B cell (primary cell): ENCODE measurements at regions not wholly inside any gene's neighbourhood (a gene's known extent, or its start where the extent isn't known, plus 50 kb on each side); places are given as distances from the start of the nearest gene placed in this dataset.

Experiments used
- ATAC-seq: fragments of 200-7000 bp; cut with Tn5 transposase; one replicate; pipeline ENCODE4 v1.10.0; 2021; ENCODE audit warnings: low read depth, mild to moderate bottlenecking, moderate number of reproducible peaks, moderate library complexity
- CTCF ChIA-PET: fragments of 350-600 bp; sonication (Branson Sonifier 250); formaldehyde crosslinking; loops from one replicate; lab custom pipeline; 2021; ENCODE audit warnings: antibody characterized with exemption, inconsistent platforms; lab: Charles Lee
- POLR2A ChIA-PET: fragments of 350-600 bp; sonication (Branson Sonifier 250); formaldehyde crosslinking; loops from one replicate; lab custom pipeline; 2021; ENCODE audit warnings: antibody characterized with exemption; lab: Charles Lee
- DNase-seq: peaks from one replicate; pipeline ENCODE4 v3.0.0; 2013
- H2AFZ ChIP-seq: 2 replicates; pipeline ENCODE4 v1.6.1; 2012; ENCODE audit warnings: mild to moderate bottlenecking, low read depth, low read length; ENCODE audit not compliant: insufficient read depth, poor library complexity, severe bottlenecking
- H3K27ac ChIP-seq, 2 donors: 1 replicate in 1 of 2; 2 replicates in 1 of 2; pipeline ENCODE4 v1.5.1; 2012 to 2013; ENCODE audit warnings: low read length in 2 of 2, mild to moderate bottlenecking in 2 of 2, moderate library complexity in 1 of 2
- H3K27me3 ChIP-seq, 4 experiments: fragments of 200-600 bp in 1 of 4; sonication (generic) in 1 of 4; replicated peaks in 1 of 4; 1 replicate in 2 of 4; 2 replicates in 2 of 4; pipeline versions ENCODE4 v1.6.1 to v1.7.0; 2013 to 2016; ENCODE audit warnings: low read length in 3 of 4, mild to moderate bottlenecking in 2 of 4, mixed read lengths in 1 of 4, moderate library complexity in 1 of 4; ENCODE audit not compliant: insufficient read depth in 4 of 4, control insufficient read depth in 3 of 4; ENCODE audit errors: control extremely low read depth in 1 of 4
- H3K36me3 ChIP-seq, 2 experiments: replicated peaks in 1 of 2; 1 replicate in 1 of 2; 2 replicates in 1 of 2; pipeline versions ENCODE4 v1.6.1 to v1.7.1; 2013; ENCODE audit warnings: low read length in 1 of 2; ENCODE audit not compliant: insufficient read depth in 2 of 2, control insufficient read depth in 1 of 2; ENCODE audit errors: control extremely low read depth in 1 of 2, extremely low read depth in 1 of 2
- H3K4me1 ChIP-seq, 2 donors: fragments of 200-600 bp in 1 of 2; sonication (generic) in 1 of 2; 1 replicate in 1 of 2; 2 replicates in 1 of 2; pipeline versions ENCODE4 v1.5.1 to v1.6.1; 2013 to 2017; ENCODE audit warnings: low read length in 2 of 2; ENCODE audit not compliant: control insufficient read depth in 2 of 2, insufficient read depth in 2 of 2
- H3K4me2 ChIP-seq: replicated peaks from 2 replicates; pipeline ENCODE3; 2012; ENCODE audit warnings: mild to moderate bottlenecking, low read depth, low read length; ENCODE audit not compliant: poor library complexity, severe bottlenecking
- H3K4me3 ChIP-seq, 5 experiments: fragments of 200-600 bp in 1 of 5; sonication (generic) in 1 of 5; 1 replicate in 3 of 5; 2 replicates in 2 of 5; pipeline versions ENCODE4 v1.5.1 to v1.7.0; 2011 to 2016; ENCODE audit warnings: low read length in 4 of 5, mild to moderate bottlenecking in 4 of 5, low read depth in 2 of 5, control low read depth in 1 of 5, moderate library complexity in 1 of 5; ENCODE audit not compliant: insufficient read depth in 1 of 5; ENCODE audit errors: control extremely low read depth in 1 of 5, extremely low read depth in 1 of 5
- H3K79me2 ChIP-seq: fragments of 200-600 bp; sonication (generic); one replicate; pipeline ENCODE4 v1.6.0; 2016; ENCODE audit warnings: low read length; ENCODE audit not compliant: control insufficient read depth, insufficient read depth
- H3K9ac ChIP-seq: fragments of 200-600 bp; sonication (generic); 2 replicates; pipeline ENCODE4 v1.6.1; 2017; ENCODE audit warnings: mild to moderate bottlenecking, low read length, moderate library complexity
- H3K9me3 ChIP-seq, 3 donors: one replicate each; pipeline versions ENCODE4 v1.6.1 to v1.7.1; 2013; ENCODE audit warnings: low read length in 2 of 3; ENCODE audit not compliant: control insufficient read depth in 2 of 3, insufficient read depth in 1 of 3; ENCODE audit errors: control extremely low read depth in 1 of 3
- H4K20me1 ChIP-seq: 2 replicates; pipeline ENCODE4 v1.6.0; 2012; ENCODE audit warnings: mild to moderate bottlenecking, low read length; ENCODE audit not compliant: insufficient read depth, control insufficient read depth, poor library complexity, severe bottlenecking
- H3K27ac Mint-ChIP-seq: one replicate; pipeline ENCODE4 v1.8.0; 2021; ENCODE audit warnings: mixed read lengths
- H3K27me3 Mint-ChIP-seq: one replicate; pipeline ENCODE4 v1.8.0; 2021; ENCODE audit warnings: mixed read lengths
- H3K4me1 Mint-ChIP-seq: one replicate; pipeline ENCODE4 v1.8.0; 2021; ENCODE audit warnings: mixed read lengths
- H3K4me3 Mint-ChIP-seq: one replicate; pipeline ENCODE4 v1.8.0; 2021; ENCODE audit warnings: mixed read lengths
- H3K9me3 Mint-ChIP-seq: one replicate; pipeline ENCODE4 v1.8.0; 2022; ENCODE audit warnings: mixed read lengths; ENCODE audit not compliant: insufficient read depth
- CTCF ChIP-seq: fragments of 200-600 bp; IDR thresholded peaks from one replicate; pipeline ENCODE4 v1.8.0; 2022; ENCODE audit warnings: antibody characterized with exemption, mild to moderate bottlenecking
- EZH2 ChIP-seq: IDR thresholded peaks from 2 replicates; pipeline ENCODE4 v1.6.1; 2012; ENCODE audit warnings: borderline replicate concordance, low read depth, mild to moderate bottlenecking, moderate library complexity, low read length; ENCODE audit not compliant: insufficient read depth, poor library complexity, severe bottlenecking
- WGBS: methylation state at CpG from one replicate; pipeline ENCODE4 v1.1.5; 2013; ENCODE audit warnings: missing lambda C conversion rate; ENCODE audit not compliant: insufficient coverage; 5-methylcytosine and 5-hydroxymethylcytosine counted together
- intact Hi-C: fragments of 100-400 bp; cut with micrococcal nuclease; formaldehyde crosslinking; loops from one replicate; pipeline ENCODE4 v1.10.0; 2022

DNA sequence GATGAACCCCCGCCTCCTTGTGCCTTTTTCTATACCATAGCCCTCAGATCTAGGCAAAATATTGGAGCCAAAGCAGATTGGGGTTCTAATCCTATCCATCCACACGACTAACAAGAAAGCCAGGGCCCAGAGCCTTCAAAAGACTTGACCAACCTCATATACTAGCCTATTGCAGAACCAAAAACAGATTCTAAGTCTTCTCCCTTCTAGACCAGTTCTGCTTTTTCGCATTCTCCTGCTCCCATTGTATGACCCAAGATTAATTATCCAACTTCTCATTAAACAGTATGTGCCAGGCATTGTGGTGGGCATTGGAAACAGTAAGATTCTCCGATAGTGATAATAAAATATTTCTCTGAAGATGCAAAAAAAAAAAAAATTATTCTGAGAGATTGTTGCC, 113.7 kb upstream of the JARID2 start:
- DNase-seq (no peak), ATAC-seq (no peak)
- H3K4me3 ChIP-seq = no peak overlapping the region
- 81% methylated on average over 2 of the region's 4 CpGs for WGBS
- intact Hi-C loops = no loop called here
- no peak overlapping the region for H3K9ac ChIP-seq
- no peak overlapping the region for H3K4me2 ChIP-seq
- H3K27ac ChIP-seq = no peak overlapping the region
- no peak overlapping the region for H3K4me3 Mint-ChIP-seq
- no peak for TF ChIP-seq CTCF
- no peak for TF ChIP-seq EZH2
- POLR2A ChIA-PET = no interaction called here
- no peaks in the 10 kb centered on the region for H3K9me3 Mint-ChIP-seq
- no peak overlapping the region for H2AFZ ChIP-seq
- peaks cover 10% of the 10 kb centered on the region for H3K4me1 Mint-ChIP-seq
- no peaks in the 10 kb centered on the region for H3K27me3 Mint-ChIP-seq
- no peaks in the 10 kb centered on the region for H3K27me3 ChIP-seq
- no peaks in the 10 kb centered on the region for H4K20me1 ChIP-seq
- no peaks in the 10 kb centered on the region for H3K79me2 ChIP-seq
- CTCF ChIA-PET = no interaction called here
- H3K9me3 ChIP-seq = no peaks in the 10 kb centered on the region
- no peak overlapping the region for H3K27ac Mint-ChIP-seq
- no peaks in the 10 kb centered on the region for H3K36me3 ChIP-seq
- peaks cover 9% of the 10 kb centered on the region in 2 donors for H3K4me1 ChIP-seq

- peaks cover 9% of the 10 kb centered on the region in 2 donors for H3K4me1 ChIP-seq
- H3K36me3 ChIP-seq = no peaks in the 10 kb centered on the region
- no peaks in the 10 kb centered on the region for H3K79me2 ChIP-seq
- TF ChIP-seq CTCF = no peak
- no peak for TF ChIP-seq EZH2
- no peaks in the 10 kb centered on the region for H3K9me3 ChIP-seq
- no peak overlapping the region for H2AFZ ChIP-seq
- H3K4me3 ChIP-seq = no peak overlapping the region
- H3K4me2 ChIP-seq = no peak overlapping the region
- intact Hi-C loops = no loop called here
- H3K27ac ChIP-seq = no peak overlapping the region
- no peak overlapping the region for H3K27ac Mint-ChIP-seq
- no peaks in the 10 kb centered on the region for H3K27me3 ChIP-seq
- ChIA-PET CTCF (no interaction called here), POLR2A (no interaction called here)
- no peaks in the 10 kb centered on the region for H3K9me3 Mint-ChIP-seq
- peaks cover 13% of the 10 kb centered on the region for H3K4me1 Mint-ChIP-seq
- ATAC-seq (no peak), DNase-seq (no peak)
- H3K4me3 Mint-ChIP-seq = no peak overlapping the region
- H3K27me3 Mint-ChIP-seq = no peaks in the 10 kb centered on the region
- WGBS = 57% methylated on average over 2 of the region's 8 CpGs
- H4K20me1 ChIP-seq = no peaks in the 10 kb centered on the region
- H3K9ac ChIP-seq = no peak overlapping the region
These were observed 112.8 kb upstream of the JARID2 start for GRCh38 chr6:15132854-15133670.
